Fibroblast of lung (primary cell): ENCODE measurements at regions not wholly inside any gene's neighbourhood (a gene's known extent, or its start where the extent isn't known, plus 50 kb on each side); places are given as distances from the start of the nearest gene placed in this dataset.

Source experiments
- DNase-seq, 2 donors: peaks; one replicate each; pipeline versions ENCODE4 v3.0.0 to v3.0.0-alpha.2; 2010; ENCODE audit warnings: low read depth in 2 of 2
- H2AFZ ChIP-seq: 2 replicates; pipeline ENCODE4 v1.5.1; 2012; ENCODE audit warnings: low read length, control low read depth, inconsistent platforms
- H3K27ac ChIP-seq: 2 replicates; pipeline ENCODE4 v1.5.1; 2011; ENCODE audit warnings: low read length, control low read depth; ENCODE audit not compliant: insufficient read depth
- H3K27me3 ChIP-seq: 2 replicates; pipeline ENCODE4 v1.5.1; 2011; ENCODE audit warnings: mild to moderate bottlenecking, low read length; ENCODE audit not compliant: control insufficient read depth, insufficient read depth
- H3K36me3 ChIP-seq: 2 replicates; pipeline ENCODE4 v1.5.1; 2011; ENCODE audit warnings: low read length; ENCODE audit not compliant: control insufficient read depth, insufficient read depth
- H3K4me1 ChIP-seq: 2 replicates; pipeline ENCODE4 v1.5.1; 2011; ENCODE audit warnings: low read length; ENCODE audit not compliant: control insufficient read depth, insufficient read depth; ENCODE audit errors: extremely low read depth
- H3K4me2 ChIP-seq: 2 replicates; pipeline ENCODE4 v1.5.1; 2011; ENCODE audit warnings: low read length, control low read depth; ENCODE audit not compliant: insufficient read depth; ENCODE audit errors: extremely low read depth
- H3K4me3 ChIP-seq, 4 experiments: fragments of 200-600 bp in 1 of 4; sonication (generic) in 1 of 4; replicated peaks in 1 of 4; 2 replicates each; pipeline ENCODE4 v1.5.1; 2011 to 2016; ENCODE audit warnings: low read length in 4 of 4, low read depth in 3 of 4, mild to moderate bottlenecking in 3 of 4, control low read depth in 2 of 4, inconsistent platforms in 1 of 4, mixed read lengths in 1 of 4; ENCODE audit not compliant: insufficient read depth in 1 of 4; ENCODE audit errors: control extremely low read depth in 1 of 4
- H3K79me2 ChIP-seq: 2 replicates; pipeline ENCODE4 v1.5.1; 2012; ENCODE audit warnings: mild to moderate bottlenecking, low read length, inconsistent platforms; ENCODE audit not compliant: control insufficient read depth, insufficient read depth
- H3K9ac ChIP-seq: 2 replicates; pipeline ENCODE4 v1.5.1; 2011; ENCODE audit warnings: mild to moderate bottlenecking, low read length, control low read depth; ENCODE audit not compliant: insufficient read depth
- H3K9me3 ChIP-seq: 2 replicates; pipeline ENCODE4 v1.5.1; 2012; ENCODE audit warnings: low read depth, low read length; ENCODE audit not compliant: control insufficient read depth, insufficient read depth
- H4K20me1 ChIP-seq: 2 replicates; pipeline ENCODE4 v1.5.1; 2011; ENCODE audit warnings: low read length; ENCODE audit not compliant: control insufficient read depth, insufficient read depth; ENCODE audit errors: extremely low read depth
- CTCF ChIP-seq, 2 donors: IDR thresholded peaks in 1 of 2; conservative IDR thresholded peaks in 1 of 2; 1 replicate in 1 of 2; 2 replicates in 1 of 2; pipeline ENCODE4 v1.5.1; 2011 to 2012; ENCODE audit warnings: low read length in 2 of 2, control low read depth in 1 of 2, inconsistent platforms in 1 of 2, low read depth in 1 of 2, mild to moderate bottlenecking in 1 of 2
- EZH2 ChIP-seq: IDR thresholded peaks from 2 replicates; pipeline ENCODE4 v1.5.1; 2012; ENCODE audit warnings: low read length, control low read depth, mild to moderate bottlenecking; ENCODE audit errors: missing control alignments

- Histone ChIP-seq H3K4me2 (no peak overlapping the region), H3K79me2 (no peaks in the 10 kb centered on the region), H4K20me1 (no peaks in the 10 kb centered on the region), H3K9me3 (no peaks in the 10 kb centered on the region), H3K27me3 (no peaks in the 10 kb centered on the region), H3K27ac (no peak overlapping the region), H3K9ac (no peak overlapping the region), H3K4me3 (no peak overlapping the region), H2AFZ (no peak overlapping the region), H3K4me1 (no peaks in the 10 kb centered on the region), H3K36me3 (no peaks in the 10 kb centered on the region)
- no peak for DNase-seq
- no peak for TF ChIP-seq CTCF (conservative IDR thresholded peaks at IDR 0.05 in 1 of 2, IDR thresholded peaks at IDR 0.05 in 1 of 2; ENCODE audit: low read depth in 1 of 2, low read length in 2 of 2)
- no peak for TF ChIP-seq EZH2
Observed at GRCh38 chr3:191781044-191781443, 320.1 kb downstream of the PYDC2 start.

GRCh38 chr3:191783024-191783423, 322.1 kb downstream of the PYDC2 start:
- no peaks in the 10 kb centered on the region for H3K36me3 ChIP-seq
- no peak overlapping the region for H3K4me3 ChIP-seq

GRCh38 chr3:191790934-191791333, 330.0 kb downstream of the PYDC2 start:
- DNase-seq, result no peak
- H3K79me2 ChIP-seq, result no peaks in the 10 kb centered on the region
- no peak overlapping the region for H3K4me2 ChIP-seq
- H3K4me1 ChIP-seq, result no peaks in the 10 kb centered on the region
- no peaks in the 10 kb centered on the region for H4K20me1 ChIP-seq
- TF ChIP-seq EZH2, result no peak
- no peak for TF ChIP-seq CTCF (conservative IDR thresholded peaks at IDR 0.05 in 1 of 2, IDR thresholded peaks at IDR 0.05 in 1 of 2; ENCODE audit: low read depth in 1 of 2, low read length in 2 of 2)
- H3K27ac ChIP-seq, result no peak overlapping the region
- H3K9ac ChIP-seq, result no peak overlapping the region
- no peaks in the 10 kb centered on the region for H3K27me3 ChIP-seq
- no peaks in the 10 kb centered on the region for H3K36me3 ChIP-seq
- no peak overlapping the region for H2AFZ ChIP-seq
- H3K9me3 ChIP-seq, result no peaks in the 10 kb centered on the region
- H3K4me3 ChIP-seq, result no peak overlapping the region

More at GRCh38 chr3:191783024-191783423, 322.1 kb downstream of the PYDC2 start:
- no peak overlapping the region for H3K9ac ChIP-seq
- no peak overlapping the region for H3K4me2 ChIP-seq
- DNase-seq, result peak in 1 of 2 donors; percentile 7
- H3K9me3 ChIP-seq, result no peaks in the 10 kb centered on the region
- H3K27me3 ChIP-seq, result no peaks in the 10 kb centered on the region
- no peaks in the 10 kb centered on the region for H3K79me2 ChIP-seq
- H3K4me1 ChIP-seq, result no peaks in the 10 kb centered on the region
- no peaks in the 10 kb centered on the region for H4K20me1 ChIP-seq
- TF ChIP-seq CTCF (conservative IDR thresholded peaks at IDR 0.05 in 1 of 2, IDR thresholded peaks at IDR 0.05 in 1 of 2; ENCODE audit: low read depth in 1 of 2, low read length in 2 of 2) (no peak), EZH2 (no peak)
- H2AFZ ChIP-seq, result no peak overlapping the region
- H3K27ac ChIP-seq, result no peak overlapping the region
